Naive B cell (primary cell): ENCODE measurements at regions not wholly inside any gene's neighbourhood (a gene's known extent, or its start where the extent isn't known, plus 50 kb on each side); places are given as distances from the start of the nearest gene placed in this dataset.
"Not testable (repeated sequence)": the region's sequence is repeated elsewhere in the genome, so short reads cannot be mapped to it uniquely, and the experiment has no call there.

Source experiments
- ATAC-seq, 2 donors: fragments of 150-1000 bp; cut with Tn5 transposase; 2 replicates each; pipeline ENCODE4 v1.10.0; 2021; ENCODE audit warnings: low read depth in 2 of 2, mild to moderate bottlenecking in 2 of 2, moderate library complexity in 2 of 2
- DNase-seq: peaks from one replicate; pipeline ENCODE4 v3.0.0; 2022
- H3K27ac Mint-ChIP-seq, 6 donors: one replicate each; pipeline ENCODE4 v1.8.0; 2020 to 2022; ENCODE audit warnings: mild to moderate bottlenecking in 6 of 6, mixed read lengths in 6 of 6, moderate library complexity in 5 of 6, inconsistent platforms in 2 of 6
- H3K27me3 Mint-ChIP-seq, 3 donors: one replicate each; pipeline ENCODE4 v1.8.0; 2021 to 2022; ENCODE audit warnings: mixed read lengths in 3 of 3, mild to moderate bottlenecking in 1 of 3
- H3K36me3 Mint-ChIP-seq, 2 donors: one replicate each; pipeline ENCODE4 v1.8.0; 2020 to 2022; ENCODE audit warnings: mixed read lengths in 2 of 2, inconsistent platforms in 1 of 2, mild to moderate bottlenecking in 1 of 2
- H3K4me1 Mint-ChIP-seq, 3 donors: one replicate each; pipeline ENCODE4 v1.8.0; 2020 to 2022; ENCODE audit warnings: mixed read lengths in 3 of 3, inconsistent platforms in 1 of 3, mild to moderate bottlenecking in 1 of 3, moderate library complexity in 1 of 3
- H3K4me3 Mint-ChIP-seq, 8 donors: one replicate each; pipeline ENCODE4 v1.8.0; 2020 to 2022; ENCODE audit warnings: mild to moderate bottlenecking in 8 of 8, mixed read lengths in 8 of 8, moderate library complexity in 8 of 8, inconsistent platforms in 2 of 8
- H3K9me3 Mint-ChIP-seq, 7 donors: one replicate each; pipeline ENCODE4 v1.8.0; 2020 to 2022; ENCODE audit warnings: mixed read lengths in 7 of 7, mild to moderate bottlenecking in 5 of 7, inconsistent platforms in 2 of 7, moderate library complexity in 1 of 7

DNA sequence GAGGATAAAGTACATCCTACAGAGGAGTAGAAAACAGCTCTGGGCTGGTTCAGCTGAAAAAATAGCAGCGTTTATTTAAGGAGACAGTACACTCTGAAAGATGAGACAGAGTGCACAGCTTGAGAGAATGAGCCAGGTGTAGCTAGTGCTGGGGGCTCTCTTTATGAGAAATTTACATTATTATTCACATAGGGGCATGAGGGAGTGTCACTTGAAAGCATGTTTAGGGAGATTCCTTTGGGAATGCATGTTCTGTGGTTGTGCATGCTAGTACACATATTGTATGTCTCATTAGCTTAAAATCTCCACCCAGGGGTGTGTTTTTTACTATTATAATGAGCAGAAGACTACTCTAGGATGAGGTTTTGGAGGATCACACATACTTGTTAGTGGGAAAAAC is 1224.4 kb downstream of the REEP3 start:
- Mint-ChIP-seq H3K27ac (no peak overlapping the region), H3K36me3 (no peaks in the 10 kb centered on the region), H3K9me3 (peaks cover 0 to 16% (median 5%) of the 10 kb centered on the region in 7 donors), H3K4me3 (no peak overlapping the region), H3K4me1 (no peaks in the 10 kb centered on the region), H3K27me3 (no peaks in the 10 kb centered on the region)
- no peak for DNase-seq
- no peak for ATAC-seq

DNA sequence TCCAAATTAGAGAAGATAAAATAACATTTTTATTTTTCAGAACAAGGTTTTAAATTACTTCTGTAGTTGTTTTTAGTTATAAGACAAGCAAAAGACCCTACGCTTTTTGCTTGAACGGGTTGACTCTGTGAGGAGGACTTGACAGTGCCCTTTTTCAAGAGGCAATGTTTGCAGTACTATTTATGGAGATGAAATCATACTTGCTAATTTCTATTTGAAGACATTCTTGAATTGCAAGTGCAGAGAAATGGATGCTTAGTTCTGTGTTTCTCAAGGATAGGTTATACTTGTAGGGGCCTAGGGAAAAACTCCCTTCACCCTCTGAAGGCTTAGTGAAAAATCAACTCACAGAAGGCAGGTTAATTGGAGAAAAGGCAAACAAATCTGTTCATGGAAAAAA is 1229.5 kb downstream of the REEP3 start:
- no peak for DNase-seq
- H3K36me3 Mint-ChIP-seq, result no peaks in the 10 kb centered on the region
- no peak overlapping the region for H3K4me3 Mint-ChIP-seq
- peaks cover 0 to 5% (median 4%) of the 10 kb centered on the region in 7 donors for H3K9me3 Mint-ChIP-seq
- no peak overlapping the region for H3K27ac Mint-ChIP-seq
- no peaks in the 10 kb centered on the region for H3K4me1 Mint-ChIP-seq
- H3K27me3 Mint-ChIP-seq, result no peaks in the 10 kb centered on the region
- ATAC-seq, result no peak

DNA sequence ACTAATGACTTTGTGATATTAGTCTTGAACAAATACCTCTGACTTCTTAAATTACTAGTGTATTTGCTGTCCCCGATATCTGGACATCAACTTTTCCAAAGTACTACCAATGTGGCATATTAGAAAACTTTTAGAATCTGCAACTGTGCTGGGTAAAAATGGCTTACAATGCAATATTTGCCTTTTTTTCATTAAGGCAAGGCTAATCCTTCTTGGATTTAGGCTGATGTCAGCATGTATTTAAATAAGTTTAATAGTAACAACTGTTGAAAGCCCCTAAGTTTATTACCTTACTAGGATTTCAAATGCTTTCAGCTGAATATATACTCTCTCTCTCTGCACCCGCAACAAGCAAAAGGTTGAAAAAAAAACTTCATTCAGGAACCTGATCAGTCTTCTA is 1232.3 kb downstream of the REEP3 start:
- H3K36me3 Mint-ChIP-seq, result no peaks in the 10 kb centered on the region
- DNase-seq (no peak), ATAC-seq (no peak)
- no peaks in the 10 kb centered on the region for H3K27me3 Mint-ChIP-seq
- H3K27ac Mint-ChIP-seq, result peak overlapping the region in 1 of 6 donors; percentile 1
- no peaks in the 10 kb centered on the region for H3K4me1 Mint-ChIP-seq
- H3K9me3 Mint-ChIP-seq, result peaks cover 0 to 5% (median 4%) of the 10 kb centered on the region in 7 donors
- H3K4me3 Mint-ChIP-seq, result no peak overlapping the region

DNA sequence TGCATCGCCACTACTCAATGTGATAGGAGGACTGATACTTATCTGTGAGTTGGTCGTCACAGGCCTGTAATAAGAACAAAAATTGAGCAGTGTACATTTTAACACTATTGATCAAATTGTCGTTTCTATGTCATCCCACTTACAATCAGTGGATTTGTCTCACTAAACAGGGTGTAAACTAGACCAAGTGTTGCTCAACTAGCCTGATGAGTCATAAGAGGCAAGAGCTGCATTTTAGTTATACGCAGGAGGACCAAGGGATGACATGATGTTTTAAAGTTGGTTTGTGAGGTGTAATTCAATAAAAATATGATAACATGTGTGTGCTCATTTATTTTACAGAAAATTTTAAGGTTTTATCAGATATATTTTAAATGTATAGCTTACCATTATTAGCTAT is 1239.2 kb downstream of the REEP3 start:
- peaks cover 0 to 5% (median 0%) of the 10 kb centered on the region in 7 donors for H3K9me3 Mint-ChIP-seq
- DNase-seq (no peak), ATAC-seq (no peak)
- H3K36me3 Mint-ChIP-seq, result no peaks in the 10 kb centered on the region
- no peak overlapping the region for H3K27ac Mint-ChIP-seq
- no peaks in the 10 kb centered on the region for H3K27me3 Mint-ChIP-seq
- no peaks in the 10 kb centered on the region for H3K4me1 Mint-ChIP-seq
- no peak overlapping the region for H3K4me3 Mint-ChIP-seq

DNA sequence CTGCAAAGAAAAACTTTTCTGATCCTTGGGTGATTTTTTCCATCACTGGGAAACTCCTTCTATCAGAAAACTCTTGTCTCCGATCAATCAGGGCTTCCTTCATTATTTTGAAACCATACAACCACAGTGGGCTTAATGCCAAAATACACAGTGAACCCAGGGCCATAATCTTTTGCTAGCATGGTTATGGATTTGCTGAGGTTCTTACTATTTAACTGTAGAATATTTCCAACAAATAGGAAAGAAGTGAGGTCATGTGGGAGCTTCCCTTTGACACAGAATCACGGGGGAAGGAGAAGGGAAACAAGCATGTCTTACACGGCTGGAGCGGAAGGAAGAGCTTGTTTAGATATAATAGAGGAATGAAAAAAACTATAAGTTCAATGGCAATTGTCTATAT is 1241.7 kb downstream of the REEP3 start:
- H3K4me1 Mint-ChIP-seq, result no peaks in the 10 kb centered on the region
- no peaks in the 10 kb centered on the region for H3K27me3 Mint-ChIP-seq
- ATAC-seq, result no peak
- no peak overlapping the region for H3K4me3 Mint-ChIP-seq
- H3K36me3 Mint-ChIP-seq, result no peaks in the 10 kb centered on the region
- peaks cover 0 to 3% (median 0%) of the 10 kb centered on the region in 7 donors for H3K9me3 Mint-ChIP-seq
- no peak for DNase-seq
- no peak overlapping the region for H3K27ac Mint-ChIP-seq

DNA sequence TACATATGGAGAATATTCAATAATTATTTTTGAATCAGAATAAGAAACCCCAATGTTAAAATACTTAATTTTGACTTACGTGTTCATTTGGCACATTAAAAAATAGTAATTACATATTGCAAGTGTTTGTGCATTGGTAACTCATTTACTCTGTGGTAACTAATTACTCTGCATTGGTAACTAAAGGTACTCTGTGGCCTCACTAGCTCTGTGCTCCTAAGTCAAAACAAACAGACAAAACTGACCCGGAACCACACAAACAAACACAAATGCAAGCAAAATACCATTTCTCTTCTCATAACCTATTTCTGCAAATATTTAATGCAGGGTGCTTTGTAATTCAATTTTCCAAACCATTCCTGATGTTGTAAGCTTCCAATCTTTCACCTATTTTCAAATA is 1244.3 kb downstream of the REEP3 start:
- no peaks in the 10 kb centered on the region for H3K27me3 Mint-ChIP-seq
- no peaks in the 10 kb centered on the region for H3K4me1 Mint-ChIP-seq
- no peak overlapping the region for H3K4me3 Mint-ChIP-seq
- H3K9me3 Mint-ChIP-seq, result peaks cover 0 to 2% (median 0%) of the 10 kb centered on the region in 7 donors
- no peaks in the 10 kb centered on the region for H3K36me3 Mint-ChIP-seq
- ATAC-seq (no peak), DNase-seq (no peak)
- H3K27ac Mint-ChIP-seq, result no peak overlapping the region

DNA sequence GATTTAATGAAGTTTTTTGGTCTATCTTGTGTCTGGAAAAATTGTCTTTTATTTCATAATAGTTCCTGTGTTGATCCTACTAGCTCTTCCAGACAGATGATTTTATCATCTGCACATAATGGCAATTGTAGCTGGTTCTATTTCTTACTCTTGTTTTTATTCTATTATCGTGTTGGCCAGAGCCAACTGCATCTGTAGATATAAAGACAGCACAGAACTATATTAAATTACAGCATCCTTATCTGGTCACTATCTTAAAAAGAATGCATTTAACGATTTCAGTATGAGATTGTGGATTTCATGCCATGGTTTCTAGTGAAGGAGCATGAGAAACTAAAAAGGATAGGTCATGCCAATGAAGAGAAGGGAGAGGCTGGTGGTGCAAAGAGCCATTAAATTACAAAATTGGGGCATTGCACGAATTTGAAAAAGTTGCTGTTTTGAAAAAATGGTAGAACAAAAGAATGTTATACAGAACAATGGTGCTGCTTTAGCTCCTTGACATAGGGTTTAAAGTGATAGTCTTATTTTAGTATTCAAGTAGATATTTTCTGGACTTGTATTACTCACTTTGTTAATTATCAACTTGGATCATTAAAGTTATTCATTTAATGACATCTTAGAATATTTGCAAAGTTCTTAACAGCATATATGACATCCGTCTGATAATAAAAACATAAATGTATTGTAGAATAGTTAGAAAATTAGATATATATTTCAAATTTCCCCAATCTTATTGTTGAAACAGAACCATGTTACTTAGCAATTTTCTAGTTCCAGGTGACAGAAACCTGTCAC is 1250.3 kb downstream of the REEP3 start:
- no peaks in the 10 kb centered on the region for H3K4me1 Mint-ChIP-seq
- ATAC-seq, result no peak
- H3K9me3 Mint-ChIP-seq, result peaks cover 0 to 2% (median 0%) of the 10 kb centered on the region in 7 donors

DNA sequence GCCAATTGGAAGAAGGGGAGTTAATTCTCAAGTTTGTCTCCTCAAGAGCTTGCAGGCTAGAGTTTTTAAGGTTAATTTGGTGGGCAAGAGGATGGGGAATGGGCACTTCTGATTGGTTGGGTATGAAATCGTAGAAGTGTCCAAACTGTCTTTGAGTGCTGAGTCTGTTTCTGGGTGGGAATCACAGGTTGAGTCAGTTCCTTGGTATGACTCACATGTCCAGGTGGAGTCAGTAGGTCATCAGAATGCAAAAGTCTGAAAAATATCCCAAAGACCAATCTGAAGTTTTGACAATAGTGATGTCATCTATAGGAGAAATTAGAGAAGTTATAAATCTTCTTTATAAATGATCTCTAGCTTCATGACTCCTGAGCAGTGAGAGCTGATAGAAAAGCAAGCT is 1252.2 kb downstream of the REEP3 start:
- ATAC-seq, result no peak
- no peak for DNase-seq
- Mint-ChIP-seq H3K36me3 (no peaks in the 10 kb centered on the region), H3K4me3 (no peak overlapping the region), H3K27me3 (no peaks in the 10 kb centered on the region), H3K4me1 (no peaks in the 10 kb centered on the region), H3K27ac (no peak overlapping the region), H3K9me3 (peaks cover 0 to 3% (median 0%) of the 10 kb centered on the region in 7 donors)

More for the DNA sequence above, 1250.3 kb downstream of the REEP3 start:
- Mint-ChIP-seq H3K27ac (no peak overlapping the region), H3K27me3 (no peaks in the 10 kb centered on the region), H3K36me3 (no peaks in the 10 kb centered on the region), H3K4me3 (no peak overlapping the region)
- no peak for DNase-seq

DNA sequence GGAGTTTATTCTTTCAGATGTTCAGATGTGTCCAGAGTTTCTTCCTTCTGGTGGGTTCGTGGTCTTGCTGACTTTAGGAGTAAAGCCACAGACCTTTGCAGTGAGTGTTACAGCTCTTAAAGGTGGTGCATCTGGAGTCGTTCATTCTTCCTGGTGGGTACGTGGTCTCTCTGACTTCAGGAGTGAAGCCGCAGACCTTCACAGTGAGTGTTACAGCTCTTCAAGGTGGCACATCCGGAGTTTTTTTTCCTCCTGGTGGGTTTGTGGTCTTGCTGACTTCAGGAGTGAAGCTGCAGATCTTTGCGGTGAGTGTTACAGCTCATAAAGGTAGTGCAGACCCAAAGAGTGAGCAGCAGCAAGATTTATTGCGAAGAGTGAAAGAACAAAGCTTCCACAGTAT is 1263.2 kb downstream of the REEP3 start:
- not testable (repeated sequence) for H3K36me3 Mint-ChIP-seq, H3K27ac Mint-ChIP-seq, H3K27me3 Mint-ChIP-seq, H3K4me1 Mint-ChIP-seq, ATAC-seq, DNase-seq
- H3K4me3 Mint-ChIP-seq, result peak overlapping the region in 1 of 8 donors; percentile 6
- H3K9me3 Mint-ChIP-seq, result peaks cover 3 to 17% (median 12%) of the 10 kb centered on the region in 7 donors

DNA sequence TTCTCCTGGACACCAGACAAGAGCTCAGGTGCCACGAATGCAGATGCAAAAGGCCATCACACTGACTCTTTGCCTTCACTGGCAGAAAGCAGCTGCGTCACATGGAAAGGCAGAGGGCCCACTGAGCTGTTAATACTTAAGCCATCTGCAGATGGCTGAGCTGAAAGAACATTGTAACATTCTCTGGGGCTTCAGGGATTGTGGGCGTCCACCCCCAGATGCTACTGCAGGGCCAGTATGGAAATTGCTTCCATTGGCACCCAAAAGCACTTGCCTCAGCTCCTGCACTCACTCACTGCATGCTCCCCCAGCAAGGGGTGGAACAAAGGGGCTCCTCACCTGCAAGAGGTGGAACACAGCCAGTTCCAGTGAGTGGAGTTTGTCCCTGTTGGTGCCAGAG is 1264.6 kb downstream of the REEP3 start:
- Mint-ChIP-seq H3K9me3 (peaks cover 3 to 17% (median 12%) of the 10 kb centered on the region in 7 donors), H3K36me3 (no peaks in the 10 kb centered on the region), H3K27ac (peak overlapping the region in 1 of 6 donors; percentile 47), H3K4me3 (peak overlapping the region in 1 of 8 donors; percentile 56), H3K27me3 (no peaks in the 10 kb centered on the region), H3K4me1 (no peaks in the 10 kb centered on the region)
- ATAC-seq, result no peak
- DNase-seq, result no peak

DNA sequence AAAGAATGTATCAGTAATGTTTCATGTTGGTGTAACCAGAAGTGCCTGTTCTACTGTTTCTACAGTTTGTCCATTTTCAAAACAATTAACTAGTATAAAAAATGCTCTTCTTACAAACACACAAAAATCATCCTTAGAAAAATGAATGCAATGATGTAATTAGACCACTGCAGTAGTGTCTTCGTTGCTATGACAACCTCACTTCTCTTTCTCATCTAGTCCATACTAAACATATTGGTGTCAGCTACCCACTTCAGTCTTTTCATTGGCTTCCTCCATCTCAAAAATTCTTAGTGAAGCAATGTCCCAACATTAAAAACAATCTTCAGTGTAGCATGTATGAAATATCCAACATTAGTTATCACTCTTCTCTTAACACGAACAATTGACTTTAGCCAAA is 1265.8 kb downstream of the REEP3 start:
- no peak overlapping the region for H3K27ac Mint-ChIP-seq
- no peak overlapping the region for H3K4me3 Mint-ChIP-seq
- ATAC-seq, result no peak
- peaks cover 2 to 17% (median 12%) of the 10 kb centered on the region in 7 donors for H3K9me3 Mint-ChIP-seq
- no peaks in the 10 kb centered on the region for H3K4me1 Mint-ChIP-seq
- DNase-seq, result no peak
- no peaks in the 10 kb centered on the region for H3K27me3 Mint-ChIP-seq
- no peaks in the 10 kb centered on the region for H3K36me3 Mint-ChIP-seq

DNA sequence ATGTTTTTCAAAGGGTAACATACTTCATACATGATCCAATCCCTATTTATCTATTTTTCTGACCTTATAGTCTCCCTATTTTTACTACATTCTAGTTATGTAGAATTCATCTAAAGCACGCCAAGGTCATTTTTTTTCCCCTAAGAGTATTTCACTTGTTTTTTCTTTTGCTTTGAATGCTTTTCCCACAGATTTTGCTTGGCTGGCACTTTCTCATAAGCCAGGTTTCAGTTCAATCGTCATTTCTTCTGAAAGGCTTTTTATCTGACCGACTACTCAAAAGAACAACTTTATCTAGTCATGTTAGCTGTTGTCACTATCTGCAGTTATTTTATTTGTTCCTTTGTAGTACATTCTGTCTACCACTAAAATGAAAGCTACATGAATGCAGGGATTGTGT is 1274.6 kb downstream of the REEP3 start:
- ATAC-seq, result no peak
- Mint-ChIP-seq H3K27ac (no peak overlapping the region), H3K36me3 (no peaks in the 10 kb centered on the region), H3K4me3 (no peak overlapping the region), H3K9me3 (peaks cover 0 to 15% (median 1%) of the 10 kb centered on the region in 7 donors), H3K4me1 (no peaks in the 10 kb centered on the region), H3K27me3 (no peaks in the 10 kb centered on the region)
- no peak for DNase-seq

DNA sequence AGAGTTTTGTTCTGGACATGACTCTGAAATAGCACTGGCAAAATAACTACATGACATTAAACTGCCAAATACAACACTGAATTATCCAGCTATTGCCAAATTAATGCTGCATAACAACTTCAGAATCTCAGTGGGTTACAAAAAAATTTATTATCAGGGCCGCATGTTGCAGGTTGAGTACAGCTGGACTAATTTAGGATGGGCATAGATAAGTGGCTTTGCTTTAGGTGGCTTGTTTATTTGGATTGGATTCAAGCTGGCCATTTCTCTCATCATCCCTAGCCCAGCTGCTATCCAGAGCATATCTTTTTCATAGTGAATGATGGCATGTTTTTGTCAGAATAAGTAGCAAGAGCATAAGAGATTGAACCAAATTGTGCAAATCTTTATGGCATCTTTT is 1277.1 kb downstream of the REEP3 start:
- peaks cover 0 to 15% (median 4%) of the 10 kb centered on the region in 7 donors for H3K9me3 Mint-ChIP-seq
- H3K4me3 Mint-ChIP-seq, result no peak overlapping the region
- DNase-seq, result no peak
- no peaks in the 10 kb centered on the region for H3K27me3 Mint-ChIP-seq
- no peaks in the 10 kb centered on the region for H3K4me1 Mint-ChIP-seq
- no peak overlapping the region for H3K27ac Mint-ChIP-seq
- no peaks in the 10 kb centered on the region for H3K36me3 Mint-ChIP-seq
- ATAC-seq, result no peak

DNA sequence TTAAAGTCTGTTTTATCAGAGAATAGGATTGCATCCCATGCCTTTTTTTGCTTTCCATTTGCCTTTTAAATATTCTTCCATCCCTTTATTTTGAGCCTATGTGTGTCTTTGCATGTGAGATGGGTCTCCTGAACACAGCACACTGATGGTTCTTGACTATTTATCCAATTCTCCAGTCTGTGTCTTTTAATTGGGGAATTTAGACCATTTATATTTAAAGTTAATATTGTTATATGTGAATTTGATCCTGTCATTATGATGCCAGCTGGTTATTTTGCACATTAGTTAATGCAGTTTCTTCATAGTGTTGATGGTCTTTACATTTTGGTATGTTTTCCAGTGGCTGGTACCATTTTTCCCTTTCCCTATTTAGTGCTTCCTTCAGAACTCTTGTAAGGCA is 1287.0 kb downstream of the REEP3 start:
- DNase-seq, H3K4me3 Mint-ChIP-seq, H3K4me1 Mint-ChIP-seq, ATAC-seq, H3K36me3 Mint-ChIP-seq, H3K27ac Mint-ChIP-seq, H3K27me3 Mint-ChIP-seq, H3K9me3 Mint-ChIP-seq: not testable (repeated sequence)
